Esophagus muscularis mucosa (tissue), 4 donors: ENCODE measurements at regions not wholly inside any gene's neighbourhood (a gene's known extent, or its start where the extent isn't known, plus 50 kb on each side); places are given as distances from the start of the nearest gene placed in this dataset.
A peak's percentile ranks its signal among the peaks of the same experiment; 100 is the strongest.

ENCODE experiments used
- DNase-seq: peaks from one replicate; pipeline ENCODE4 v3.0.0-alpha.2; 2017; ENCODE audit errors: extremely low spot score
- H3K27ac ChIP-seq, 4 donors: fragments of 200-600 bp; sonication (generic); replicated peaks in 1 of 4; 1 replicate in 3 of 4; 2 replicates in 1 of 4; pipeline ENCODE4 v1.5.1; 2016 to 2019; ENCODE audit warnings: mild to moderate bottlenecking in 1 of 4
- H3K27me3 ChIP-seq, 4 donors: fragments of 200-600 bp; sonication (generic); one replicate each; pipeline versions ENCODE4 v1.5.1 to v1.6.0; 2016 to 2019
- H3K36me3 ChIP-seq, 4 donors: fragments of 200-600 bp; sonication (generic); one replicate each; pipeline ENCODE4 v1.5.1; 2016 to 2019
- H3K4me1 ChIP-seq, 4 donors: fragments of 200-600 bp; sonication (generic); one replicate each; pipeline ENCODE4 v1.5.1; 2016 to 2019
- H3K4me3 ChIP-seq, 4 donors: fragments of 200-600 bp; sonication (generic); 1 replicate in 2 of 4; 2 replicates in 2 of 4; pipeline ENCODE4 v1.5.1; 2016 to 2019; ENCODE audit warnings: mild to moderate bottlenecking in 4 of 4, moderate library complexity in 1 of 4
- H3K9me3 ChIP-seq, 4 donors: fragments of 200-600 bp; sonication (generic); 1 replicate in 3 of 4; 2 replicates in 1 of 4; pipeline ENCODE4 v1.5.1; 2016 to 2019
- EP300 ChIP-seq: sonication (generic); formaldehyde crosslinking; IDR thresholded peaks from one replicate; pipeline ENCODE4 v1.6.1; 2017; ENCODE audit warnings: antibody characterized with exemption
- POLR2A ChIP-seq: fragments of 450-650 bp; IDR thresholded peaks from one replicate; pipeline ENCODE4 v1.6.1; 2017; ENCODE audit warnings: antibody characterized with exemption, moderate library complexity, mild to moderate bottlenecking, low read depth
- POLR2AphosphoS5 ChIP-seq, 2 donors: sonication (generic); formaldehyde crosslinking; IDR thresholded peaks; one replicate each; pipeline ENCODE4 v1.6.1; 2017; ENCODE audit warnings: antibody characterized with exemption in 2 of 2
- WGBS: methylation state at CpG from one replicate; pipeline ENCODE4 v1.1.5; 2018; 5-methylcytosine and 5-hydroxymethylcytosine counted together
- intact Hi-C: fragments of 100-400 bp; cut with DNase I; formaldehyde crosslinking; loops from one replicate; pipeline ENCODE4 v1.15.1; 2023
- TF ChIP-seq, protein P1 (sequence below), 3 experiments: fragments of 200-600 bp in 2 of 3; fragments of 450-650 bp in 1 of 3; sonication (generic) in 2 of 3; IDR thresholded peaks; one replicate each; pipeline ENCODE4 v1.5.1; 2017 to 2019; ENCODE audit warnings: antibody characterized with exemption in 3 of 3, mild to moderate bottlenecking in 2 of 3, moderate library complexity in 1 of 3

DNA sequence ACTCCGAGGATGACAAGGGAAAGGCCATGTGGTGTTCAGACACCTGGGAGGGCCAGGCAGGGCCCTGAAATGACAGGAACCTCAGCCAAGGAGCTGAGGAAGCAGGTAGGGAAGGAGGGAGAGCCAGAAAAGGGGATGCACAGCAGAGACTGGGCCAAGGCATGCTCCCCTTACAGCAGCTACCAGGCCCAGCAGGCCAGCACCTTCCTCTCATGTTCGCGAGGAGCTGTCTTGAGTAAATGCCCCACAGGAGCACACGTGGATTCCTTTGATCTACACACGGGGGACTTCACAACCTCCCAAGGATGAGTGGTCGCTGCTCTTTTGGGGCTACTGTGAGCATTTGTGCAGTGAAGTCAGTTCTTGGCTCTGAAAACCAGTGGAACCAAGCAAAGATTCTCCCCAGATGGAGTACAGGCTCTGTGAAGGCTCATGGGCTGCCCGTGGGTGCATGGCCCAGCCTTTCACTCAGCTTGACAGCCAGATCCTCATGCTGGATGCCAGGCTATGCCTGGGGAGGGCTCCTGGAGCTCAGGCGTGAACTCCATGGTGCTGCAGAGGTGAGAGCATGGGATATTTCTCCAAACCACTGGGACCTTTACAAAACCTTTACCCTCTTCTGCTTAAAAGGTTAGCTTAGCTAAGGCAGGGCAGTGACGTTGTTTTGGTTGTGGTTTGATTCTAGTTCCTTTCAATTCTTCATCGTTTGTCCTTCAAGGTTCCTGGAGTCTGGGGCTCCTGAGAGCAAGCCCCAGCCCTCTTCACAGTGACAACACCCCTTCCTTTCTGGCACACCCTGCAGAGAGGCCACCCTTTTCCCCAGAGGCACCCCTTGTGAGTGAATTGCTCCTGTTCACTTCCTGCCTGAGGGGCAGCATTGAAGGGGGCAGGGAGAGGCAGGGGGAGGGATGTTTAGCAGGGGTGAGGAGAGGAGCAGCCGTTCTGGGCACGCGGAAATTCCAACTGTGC lies 74.2 kb upstream of the ZPBP start:
- WGBS, result 40% methylated on average over 9 of the region's 13 CpGs
- no peaks in the 10 kb centered on the region for H3K36me3 ChIP-seq

DNA sequence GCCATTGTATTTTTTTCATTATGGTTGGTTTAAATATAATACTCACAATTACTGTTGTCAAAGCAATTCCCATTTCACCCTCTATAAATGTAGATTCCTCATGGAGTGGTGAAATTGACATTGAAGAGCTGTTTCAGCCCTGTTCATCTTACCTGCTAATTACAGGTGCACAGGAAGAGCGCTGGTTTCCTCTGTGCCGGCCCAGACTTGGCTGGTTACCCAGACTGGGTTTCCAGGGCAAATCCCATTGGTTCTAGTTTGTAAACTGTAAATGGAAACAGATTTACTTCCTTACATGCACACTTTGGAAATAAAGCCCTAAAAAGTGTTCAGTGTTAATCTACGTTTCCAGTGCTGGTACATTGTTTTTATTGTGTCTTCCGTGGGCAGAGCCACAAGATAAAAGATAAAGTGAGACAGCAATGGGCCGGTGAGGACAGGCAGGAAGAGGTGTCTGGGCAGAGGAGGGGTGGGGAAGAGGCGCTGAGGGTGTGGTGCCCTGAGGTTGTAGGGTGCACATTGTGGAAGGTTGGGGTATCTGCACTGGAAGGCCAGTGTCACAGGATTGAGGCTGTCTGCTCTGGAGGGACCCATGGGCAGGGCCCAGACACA lies 71.6 kb upstream of the ZPBP start:
- WGBS, result 77% methylated on average over 6 of the region's 6 CpGs
- Histone ChIP-seq H3K4me3 (no peak overlapping the region), H3K27ac (no peak overlapping the region), H3K9me3 (no peaks in the 10 kb centered on the region), H3K4me1 (no peaks in the 10 kb centered on the region), H3K27me3 (no peaks in the 10 kb centered on the region), H3K36me3 (no peaks in the 10 kb centered on the region)
- intact Hi-C loops, result no loop called here
- no peak for DNase-seq
- TF ChIP-seq POLR2AphosphoS5 (IDR thresholded peaks at IDR 0.05) (no peak), POLR2A (no peak), EP300 (no peak)
- TF ChIP-seq, protein P1, sequence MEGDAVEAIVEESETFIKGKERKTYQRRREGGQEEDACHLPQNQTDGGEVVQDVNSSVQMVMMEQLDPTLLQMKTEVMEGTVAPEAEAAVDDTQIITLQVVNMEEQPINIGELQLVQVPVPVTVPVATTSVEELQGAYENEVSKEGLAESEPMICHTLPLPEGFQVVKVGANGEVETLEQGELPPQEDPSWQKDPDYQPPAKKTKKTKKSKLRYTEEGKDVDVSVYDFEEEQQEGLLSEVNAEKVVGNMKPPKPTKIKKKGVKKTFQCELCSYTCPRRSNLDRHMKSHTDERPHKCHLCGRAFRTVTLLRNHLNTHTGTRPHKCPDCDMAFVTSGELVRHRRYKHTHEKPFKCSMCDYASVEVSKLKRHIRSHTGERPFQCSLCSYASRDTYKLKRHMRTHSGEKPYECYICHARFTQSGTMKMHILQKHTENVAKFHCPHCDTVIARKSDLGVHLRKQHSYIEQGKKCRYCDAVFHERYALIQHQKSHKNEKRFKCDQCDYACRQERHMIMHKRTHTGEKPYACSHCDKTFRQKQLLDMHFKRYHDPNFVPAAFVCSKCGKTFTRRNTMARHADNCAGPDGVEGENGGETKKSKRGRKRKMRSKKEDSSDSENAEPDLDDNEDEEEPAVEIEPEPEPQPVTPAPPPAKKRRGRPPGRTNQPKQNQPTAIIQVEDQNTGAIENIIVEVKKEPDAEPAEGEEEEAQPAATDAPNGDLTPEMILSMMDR (IDR thresholded peaks at IDR 0.05), result no peak

More for the DNA sequence above, 74.2 kb upstream of the ZPBP start:
- Histone ChIP-seq H3K27ac (no peak overlapping the region), H3K4me1 (no peaks in the 10 kb centered on the region), H3K9me3 (no peaks in the 10 kb centered on the region), H3K4me3 (no peak overlapping the region), H3K27me3 (no peaks in the 10 kb centered on the region)
- DNase-seq, result peak; percentile 82
- TF ChIP-seq POLR2AphosphoS5 (IDR thresholded peaks at IDR 0.05) (no peak), POLR2A (no peak), EP300 (no peak)
- TF ChIP-seq, protein P1 (IDR thresholded peaks at IDR 0.05), result no peak
- intact Hi-C loops, result no loop called here

GRCh38 chr7:50160206-50160605 lies 67.2 kb upstream of the ZPBP start:
- no peak for TF ChIP-seq EP300
- TF ChIP-seq POLR2A, result no peak
- TF ChIP-seq POLR2AphosphoS5 (IDR thresholded peaks at IDR 0.05), result no peak
- TF ChIP-seq, protein P1 (IDR thresholded peaks at IDR 0.05), result no peak
- H3K36me3 ChIP-seq, result no peaks in the 10 kb centered on the region
- H3K4me1 ChIP-seq, result no peaks in the 10 kb centered on the region
- H3K4me3 ChIP-seq, result no peak overlapping the region
- H3K27me3 ChIP-seq, result peaks cover 0 to 10% (median 0%) of the 10 kb centered on the region in 4 donors
- WGBS, result 81% methylated on average over 4 of the region's 4 CpGs
- intact Hi-C loops, result no loop called here
- no peak for DNase-seq
- no peaks in the 10 kb centered on the region for H3K9me3 ChIP-seq
- H3K27ac ChIP-seq, result no peak overlapping the region

DNA sequence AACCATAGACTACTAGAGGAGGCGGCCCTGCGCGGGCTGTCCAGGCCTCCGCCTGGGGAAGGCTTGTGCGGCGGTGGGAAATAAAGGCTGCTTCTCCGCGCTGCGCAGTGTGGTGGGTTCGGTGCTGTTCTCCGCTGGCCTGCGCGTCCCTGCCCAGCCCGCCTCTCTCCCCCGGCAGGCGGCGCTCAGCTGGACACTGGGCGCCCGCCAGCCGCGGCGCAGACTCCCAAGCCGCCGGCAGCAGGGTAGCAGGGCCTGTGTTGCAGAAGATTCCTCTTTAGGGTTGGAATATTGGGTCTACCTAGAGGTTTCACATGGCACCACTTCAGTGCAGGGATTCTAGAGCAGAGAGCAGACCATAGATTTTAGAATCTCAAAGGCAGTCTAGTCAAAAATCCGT lies 66.1 kb upstream of the ZPBP start:
- Histone ChIP-seq H3K4me1 (no peaks in the 10 kb centered on the region), H3K36me3 (no peaks in the 10 kb centered on the region), H3K4me3 (no peak overlapping the region), H3K27me3 (peaks cover 0 to 10% (median 0%) of the 10 kb centered on the region in 4 donors), H3K27ac (no peak overlapping the region), H3K9me3 (no peaks in the 10 kb centered on the region)
- intact Hi-C loops, result no loop called here
- 88% methylated on average over 25 of the region's 25 CpGs for WGBS
- TF ChIP-seq, protein P1 (IDR thresholded peaks at IDR 0.05), result no peak
- no peak for TF ChIP-seq EP300
- no peak for TF ChIP-seq POLR2AphosphoS5 (IDR thresholded peaks at IDR 0.05)
- no peak for TF ChIP-seq POLR2A
- no peak for DNase-seq
